Ovary (tissue), 7 donors: ENCODE measurements at regions not wholly inside any gene's neighbourhood (a gene's known extent, or its start where the extent isn't known, plus 50 kb on each side); places are given as distances from the start of the nearest gene placed in this dataset.

Experiments
- DNase-seq, 5 donors: peaks; one replicate each; pipeline ENCODE4 v3.0.0-alpha.2; 2019 to 2020
- H3K27ac ChIP-seq, 2 donors: fragments of 200-600 bp; one replicate each; pipeline versions ENCODE4 v1.5.1 to v1.8.0; 2019 to 2022
- H3K27me3 ChIP-seq: fragments of 200-600 bp; one replicate; pipeline ENCODE4 v1.8.0; 2022
- H3K36me3 ChIP-seq: fragments of 200-600 bp; sonication (generic); one replicate; pipeline ENCODE4 v1.5.1; 2019
- H3K4me1 ChIP-seq: one replicate; pipeline ENCODE4 v1.8.1; 2013; ENCODE audit warnings: mild to moderate bottlenecking, moderate library complexity; ENCODE audit not compliant: insufficient read depth
- H3K4me3 ChIP-seq: fragments of 200-600 bp; sonication (generic); one replicate; pipeline ENCODE4 v1.5.1; 2017
- H3K9me3 ChIP-seq, 2 donors: fragments of 200-600 bp in 1 of 2; sonication (generic) in 1 of 2; one replicate each; pipeline versions ENCODE4 v1.5.1 to v1.8.1; 2013 to 2019; ENCODE audit warnings: mild to moderate bottlenecking in 1 of 2, moderate library complexity in 1 of 2
- CTCF ChIP-seq, 3 donors: fragments of 450-650 bp in 2 of 3; fragments of 200-600 bp in 1 of 3; IDR thresholded peaks; one replicate each; pipeline versions ENCODE4 v1.5.1 to v1.8.0; 2016 to 2022; ENCODE audit warnings: antibody characterized with exemption in 3 of 3, mild to moderate bottlenecking in 1 of 3
- EP300 ChIP-seq: sonication (generic); formaldehyde crosslinking; IDR thresholded peaks from one replicate; pipeline ENCODE4 v1.6.1; 2017; ENCODE audit warnings: antibody characterized with exemption
- POLR2A ChIP-seq: fragments of 450-650 bp; IDR thresholded peaks from one replicate; pipeline ENCODE4 v1.6.1; 2017; ENCODE audit warnings: antibody characterized with exemption, mild to moderate bottlenecking, moderate library complexity
- WGBS, 3 donors: extraction: QIAGEN DNeasy Blood & Tissue Kit in 1 of 3; methylation state at CpG; one replicate each; pipeline versions ENCODE4 v1.1.5 to v1.1.7; 2013 to 2017; 5-methylcytosine and 5-hydroxymethylcytosine counted together
- intact Hi-C, 4 donors: fragments of 100-400 bp; cut with DNase I; formaldehyde crosslinking; loops; one replicate each; pipeline versions ENCODE4 v1.11.0 to v1.15.1; 2022 to 2023
- donor health status: DM: no; HTN: no; CAD: no; lungs with moderate emphysema.
- donor health status: DM: no; HTN: no; CAD: no.
- donor health status: Bipolar disorder and iron deficiency.
- donor health status: DM: no; HTN: no; CAD: no.
- donor health status: DM: yes; HTN: yes; CAD: no.

- H3K9me3 ChIP-seq: no peaks in the 10 kb centered on the region
- no peaks in the 10 kb centered on the region for H3K4me1 ChIP-seq
- DNase-seq: no peak
- H3K36me3 ChIP-seq: no peaks in the 10 kb centered on the region
- no peak overlapping the region for H3K4me3 ChIP-seq
- no peaks in the 10 kb centered on the region for H3K27me3 ChIP-seq
- TF ChIP-seq CTCF (IDR thresholded peaks at IDR 0.05): no peak
- TF ChIP-seq EP300: no peak
- no peak for TF ChIP-seq POLR2A
- 23 to 29% (median 28%) methylated on average over 1 of the region's 1 CpG for WGBS, 3 donors
- no peak overlapping the region for H3K27ac ChIP-seq
- intact Hi-C loops: no loop called here
These were observed 132.1 kb upstream of the NEIL3 start for GRCh38 chr4:177177541-177178081.

DNA sequence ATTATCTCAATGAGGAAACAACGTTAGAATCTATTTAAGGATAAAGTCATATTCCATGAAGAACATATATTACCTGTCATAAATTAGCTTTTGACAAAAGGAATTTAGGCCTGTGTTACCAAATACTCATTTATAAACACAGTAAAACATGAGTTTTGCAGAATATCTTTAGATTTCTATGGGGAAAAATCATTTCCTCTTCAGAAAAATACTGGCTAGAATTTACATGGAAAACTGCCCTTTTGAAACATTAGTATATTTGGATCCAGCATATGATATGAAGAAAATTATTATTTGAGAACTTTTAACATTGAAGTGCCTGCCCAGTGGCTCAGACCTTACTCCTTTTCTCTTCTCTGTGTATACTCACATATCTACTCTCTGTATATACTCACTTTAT, 131.4 kb upstream of the NEIL3 start:
- Histone ChIP-seq H3K36me3 (no peaks in the 10 kb centered on the region), H3K27me3 (no peaks in the 10 kb centered on the region), H3K4me3 (no peak overlapping the region), H3K27ac (no peak overlapping the region), H3K4me1 (no peaks in the 10 kb centered on the region), H3K9me3 (no peaks in the 10 kb centered on the region)
- intact Hi-C loops: no loop called here
- DNase-seq: no peak
- TF ChIP-seq POLR2A (no peak), EP300 (no peak), CTCF (IDR thresholded peaks at IDR 0.05) (no peak)
- WGBS, 3 donors: 6 to 13% (median 7%) methylated on average over 1 of the region's 1 CpG

GRCh38 chr4:177182166-177182565, 127.5 kb upstream of the NEIL3 start:
- H3K9me3 ChIP-seq: no peaks in the 10 kb centered on the region
- 41 to 73% (median 67%) methylated on average over 4 of the region's 4 CpGs for WGBS, 3 donors
- H3K36me3 ChIP-seq: no peaks in the 10 kb centered on the region
- intact Hi-C loops: no loop called here
- H3K4me3 ChIP-seq: no peak overlapping the region
- no peaks in the 10 kb centered on the region for H3K4me1 ChIP-seq
- no peak overlapping the region for H3K27ac ChIP-seq
- DNase-seq: no peak
- H3K27me3 ChIP-seq: no peaks in the 10 kb centered on the region
- TF ChIP-seq CTCF (IDR thresholded peaks at IDR 0.05) (no peak), POLR2A (no peak), EP300 (no peak)

- H3K9me3 ChIP-seq: no peaks in the 10 kb centered on the region
- H3K27ac ChIP-seq: no peak overlapping the region
- intact Hi-C loops: no loop called here
- no peaks in the 10 kb centered on the region for H3K27me3 ChIP-seq
- H3K4me3 ChIP-seq: no peak overlapping the region
- TF ChIP-seq CTCF (IDR thresholded peaks at IDR 0.05) (no peak), POLR2A (no peak), EP300 (no peak)
- no peaks in the 10 kb centered on the region for H3K4me1 ChIP-seq
- H3K36me3 ChIP-seq: no peaks in the 10 kb centered on the region
- DNase-seq: no peak
- 89 to 97% (median 95%) methylated on average over 1 of the region's 1 CpG for WGBS, 3 donors
These were observed 126.9 kb upstream of the NEIL3 start for GRCh38 chr4:177182728-177183127.
